Keratinocyte (primary cell): ENCODE measurements at regions not wholly inside any gene's neighbourhood (a gene's known extent, or its start where the extent isn't known, plus 50 kb on each side); places are given as distances from the start of the nearest gene placed in this dataset.

Experiments used
- DNase-seq: peaks from one replicate; pipeline ENCODE4 v3.0.0-alpha.2; 2011; ENCODE audit warnings: low read depth, missing footprints, low spot score
- FAIRE-seq: peaks from 2 replicates; lab custom pipeline; 2011; peaks lifted over from hg19 to GRCh38; lab: Jason Lieb, UNC
- H2AFZ ChIP-seq: 2 replicates; pipeline ENCODE4 v1.6.0; 2012; ENCODE audit warnings: low read length, control low read depth, inconsistent platforms; ENCODE audit not compliant: control insufficient read depth
- H3K27ac ChIP-seq: 2 replicates; pipeline ENCODE4 v1.5.1; 2011; ENCODE audit warnings: low read length; ENCODE audit not compliant: control insufficient read depth, insufficient read depth
- H3K27me3 ChIP-seq: 3 replicates; pipeline ENCODE4 v1.6.0; 2011; ENCODE audit warnings: low read length; ENCODE audit not compliant: control insufficient read depth, insufficient read depth; ENCODE audit errors: extremely low read depth
- H3K36me3 ChIP-seq, 2 experiments: 2 replicates in 1 of 2; 3 replicates in 1 of 2; pipeline ENCODE4 v1.5.1; 2011; ENCODE audit warnings: low read length in 2 of 2, mild to moderate bottlenecking in 1 of 2; ENCODE audit not compliant: control insufficient read depth in 2 of 2, insufficient read depth in 2 of 2; ENCODE audit errors: extremely low read depth in 1 of 2
- H3K4me1 ChIP-seq: 3 replicates; pipeline ENCODE4 v1.5.1; 2011; ENCODE audit warnings: low read length; ENCODE audit not compliant: control insufficient read depth, insufficient read depth; ENCODE audit errors: extremely low read depth
- H3K4me2 ChIP-seq: 3 replicates; pipeline ENCODE4 v1.6.0; 2011; ENCODE audit warnings: low read depth, low read length; ENCODE audit not compliant: control insufficient read depth, insufficient read depth; ENCODE audit errors: extremely low read depth
- H3K4me3 ChIP-seq, 3 experiments: fragments of 200-600 bp in 1 of 3; sonication (generic) in 1 of 3; 2 replicates in 2 of 3; 3 replicates in 1 of 3; pipeline ENCODE4 v1.5.1; 2011 to 2016; ENCODE audit warnings: low read length in 3 of 3, mild to moderate bottlenecking in 3 of 3, control low read depth in 2 of 3, inconsistent platforms in 1 of 3, low read depth in 1 of 3, mixed read lengths in 1 of 3, mixed run types in 1 of 3, moderate library complexity in 1 of 3; ENCODE audit not compliant: control insufficient read depth in 2 of 3, insufficient read depth in 2 of 3; ENCODE audit errors: extremely low read depth in 1 of 3
- H3K79me2 ChIP-seq: 2 replicates; pipeline ENCODE4 v1.6.0; 2012; ENCODE audit warnings: low read length; ENCODE audit not compliant: control insufficient read depth, insufficient read depth
- H3K9ac ChIP-seq: 3 replicates; pipeline ENCODE4 v1.6.0; 2011; ENCODE audit warnings: low read length; ENCODE audit not compliant: control insufficient read depth, insufficient read depth; ENCODE audit errors: extremely low read depth
- H3K9me1 ChIP-seq: 3 replicates; pipeline ENCODE4 v1.6.0; 2011; ENCODE audit warnings: low read length; ENCODE audit not compliant: control insufficient read depth, insufficient read depth; ENCODE audit errors: extremely low read depth
- H3K9me3 ChIP-seq: 2 replicates; pipeline ENCODE4 v1.5.1; 2012; ENCODE audit warnings: low read depth, low read length; ENCODE audit not compliant: control insufficient read depth
- H4K20me1 ChIP-seq: 3 replicates; pipeline ENCODE4 v1.6.0; 2011; ENCODE audit warnings: low read length; ENCODE audit not compliant: control insufficient read depth, insufficient read depth; ENCODE audit errors: extremely low read depth
- EZH2 ChIP-seq: IDR thresholded peaks from one replicate; pipeline ENCODE4 v1.6.1; 2012; ENCODE audit warnings: inconsistent platforms, mild to moderate bottlenecking, low read length, moderate library complexity
- dilution Hi-C: fragments of 300-500 bp; cut with MboI; formaldehyde crosslinking; loops from one replicate; pipeline ENCODE4 v1.7.0; 2020; ENCODE audit warnings: low sequenced_read_pairs; ENCODE audit not compliant: extremely low pct_ligation_motif_present
- TF ChIP-seq, protein P1 (sequence below), 3 experiments: IDR thresholded peaks in 1 of 3; conservative IDR thresholded peaks in 1 of 3; optimal IDR thresholded peaks in 1 of 3; 2 replicates in 2 of 3; 3 replicates in 1 of 3; pipeline versions ENCODE3 to v1.5.1; 2011; ENCODE audit warnings: low read length in 3 of 3, mild to moderate bottlenecking in 3 of 3, moderate library complexity in 2 of 3, control low read depth in 1 of 3, inconsistent platforms in 1 of 3; ENCODE audit not compliant: insufficient read depth in 2 of 3; ENCODE audit errors: extremely low read depth in 1 of 3

DNA sequence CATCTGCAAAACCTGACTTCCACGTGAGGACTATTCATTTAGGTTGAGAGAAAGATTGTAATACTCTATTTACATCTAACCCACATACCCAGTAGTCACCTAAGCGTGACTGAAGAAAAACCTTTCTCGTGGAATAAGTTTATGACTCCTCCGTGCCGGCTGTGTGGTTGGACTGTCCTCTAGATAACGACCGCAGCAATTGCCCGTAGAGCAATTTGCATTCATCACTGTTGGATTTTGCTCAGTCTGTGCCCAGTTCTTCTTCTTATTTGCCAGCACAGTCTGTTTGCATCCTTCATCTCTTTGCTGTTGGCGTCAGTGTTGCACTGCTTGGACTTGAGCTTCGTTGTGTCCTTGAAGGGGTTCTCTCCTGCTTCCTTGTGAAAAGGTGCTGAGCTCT, 131.3 kb downstream of the CYB561 start:
- no peaks in the 10 kb centered on the region for H3K4me1 ChIP-seq
- no peak overlapping the region for H3K9ac ChIP-seq
- H3K9me3 ChIP-seq: no peaks in the 10 kb centered on the region
- no peaks in the 10 kb centered on the region for H4K20me1 ChIP-seq
- no peak for TF ChIP-seq EZH2
- TF ChIP-seq, protein P1, sequence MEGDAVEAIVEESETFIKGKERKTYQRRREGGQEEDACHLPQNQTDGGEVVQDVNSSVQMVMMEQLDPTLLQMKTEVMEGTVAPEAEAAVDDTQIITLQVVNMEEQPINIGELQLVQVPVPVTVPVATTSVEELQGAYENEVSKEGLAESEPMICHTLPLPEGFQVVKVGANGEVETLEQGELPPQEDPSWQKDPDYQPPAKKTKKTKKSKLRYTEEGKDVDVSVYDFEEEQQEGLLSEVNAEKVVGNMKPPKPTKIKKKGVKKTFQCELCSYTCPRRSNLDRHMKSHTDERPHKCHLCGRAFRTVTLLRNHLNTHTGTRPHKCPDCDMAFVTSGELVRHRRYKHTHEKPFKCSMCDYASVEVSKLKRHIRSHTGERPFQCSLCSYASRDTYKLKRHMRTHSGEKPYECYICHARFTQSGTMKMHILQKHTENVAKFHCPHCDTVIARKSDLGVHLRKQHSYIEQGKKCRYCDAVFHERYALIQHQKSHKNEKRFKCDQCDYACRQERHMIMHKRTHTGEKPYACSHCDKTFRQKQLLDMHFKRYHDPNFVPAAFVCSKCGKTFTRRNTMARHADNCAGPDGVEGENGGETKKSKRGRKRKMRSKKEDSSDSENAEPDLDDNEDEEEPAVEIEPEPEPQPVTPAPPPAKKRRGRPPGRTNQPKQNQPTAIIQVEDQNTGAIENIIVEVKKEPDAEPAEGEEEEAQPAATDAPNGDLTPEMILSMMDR (optimal IDR thresholded peaks at IDR 0.05 in 1 of 3, IDR thresholded peaks at IDR 0.05 in 1 of 3, conservative IDR thresholded peaks at IDR 0.05 in 1 of 3; ENCODE audit: extremely low read depth in 1 of 3, insufficient read depth in 2 of 3, low read length in 3 of 3): no peak
- H3K36me3 ChIP-seq: peaks cover 0 to 6% of the 10 kb centered on the region in 2 experiments
- H3K4me3 ChIP-seq: no peak overlapping the region
- H3K27me3 ChIP-seq: no peaks in the 10 kb centered on the region
- dilution Hi-C loops: no loop called here
- FAIRE-seq (no peak), DNase-seq (no peak)
- no peaks in the 10 kb centered on the region for H3K79me2 ChIP-seq
- no peak overlapping the region for H2AFZ ChIP-seq
- no peaks in the 10 kb centered on the region for H3K9me1 ChIP-seq
- H3K27ac ChIP-seq: no peak overlapping the region
- no peak overlapping the region for H3K4me2 ChIP-seq

DNA sequence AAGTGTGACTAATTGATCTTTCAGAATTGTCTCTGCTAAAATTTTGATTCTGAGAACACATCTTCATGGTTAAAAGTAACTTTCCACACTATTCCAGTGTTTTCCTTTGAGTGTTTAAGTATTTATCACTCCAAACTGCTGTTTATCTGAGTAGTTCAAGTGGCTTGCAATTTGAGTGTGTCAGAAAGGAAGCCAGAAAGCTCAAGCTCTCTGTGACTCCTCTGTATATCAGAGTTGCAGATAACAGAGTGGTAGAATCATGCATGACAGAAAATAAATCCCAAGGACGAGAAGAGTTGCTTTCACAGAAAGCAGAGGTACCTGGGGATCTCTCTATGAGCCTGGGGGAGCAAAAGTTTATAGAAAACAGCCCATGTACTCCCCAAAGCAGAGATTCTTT, 130.0 kb downstream of the CYB561 start:
- TF ChIP-seq, protein P1 (optimal IDR thresholded peaks at IDR 0.05 in 1 of 3, IDR thresholded peaks at IDR 0.05 in 1 of 3, conservative IDR thresholded peaks at IDR 0.05 in 1 of 3; ENCODE audit: extremely low read depth in 1 of 3, insufficient read depth in 2 of 3, low read length in 3 of 3): no peak
- TF ChIP-seq EZH2: no peak
- H4K20me1 ChIP-seq: no peaks in the 10 kb centered on the region
- H3K9ac ChIP-seq: no peak overlapping the region
- H3K36me3 ChIP-seq: peaks cover 0 to 7% of the 10 kb centered on the region in 2 experiments
- no peaks in the 10 kb centered on the region for H3K4me1 ChIP-seq
- H3K79me2 ChIP-seq: no peaks in the 10 kb centered on the region
- no peak overlapping the region for H3K4me3 ChIP-seq
- no peak overlapping the region for H2AFZ ChIP-seq
- no peak overlapping the region for H3K27ac ChIP-seq
- H3K9me1 ChIP-seq: no peaks in the 10 kb centered on the region
- H3K4me2 ChIP-seq: no peak overlapping the region
- no peaks in the 10 kb centered on the region for H3K27me3 ChIP-seq
- dilution Hi-C loops: no loop called here
- no peaks in the 10 kb centered on the region for H3K9me3 ChIP-seq
- no peak for FAIRE-seq
- DNase-seq: no peak
